SH-SY5Y (cell line): ENCODE measurements at regions not wholly inside any gene's neighbourhood (a gene's known extent, or its start where the extent isn't known, plus 50 kb on each side); places are given as distances from the start of the nearest gene placed in this dataset.

Experiments
- GATA2 ChIP-seq: IDR thresholded peaks from 2 replicates; pipeline ENCODE4 v1.6.1; 2011; ENCODE audit warnings: mild to moderate bottlenecking, low read depth, low read length
- GATA3 ChIP-seq: IDR thresholded peaks from 2 replicates; pipeline ENCODE4 v1.6.1; 2011; ENCODE audit warnings: low read depth, mild to moderate bottlenecking, low read length, moderate library complexity

- TF ChIP-seq GATA3 (no peak), GATA2 (no peak)
Measured at GRCh38 chr9:107949061-107949460, 459.5 kb upstream of the KLF4 start.
